ENCODE measurements at regions not wholly inside any gene's neighbourhood (a gene's known extent, or its start where the extent isn't known, plus 50 kb on each side); places are given as distances from the start of the nearest gene placed in this dataset.

DNA sequence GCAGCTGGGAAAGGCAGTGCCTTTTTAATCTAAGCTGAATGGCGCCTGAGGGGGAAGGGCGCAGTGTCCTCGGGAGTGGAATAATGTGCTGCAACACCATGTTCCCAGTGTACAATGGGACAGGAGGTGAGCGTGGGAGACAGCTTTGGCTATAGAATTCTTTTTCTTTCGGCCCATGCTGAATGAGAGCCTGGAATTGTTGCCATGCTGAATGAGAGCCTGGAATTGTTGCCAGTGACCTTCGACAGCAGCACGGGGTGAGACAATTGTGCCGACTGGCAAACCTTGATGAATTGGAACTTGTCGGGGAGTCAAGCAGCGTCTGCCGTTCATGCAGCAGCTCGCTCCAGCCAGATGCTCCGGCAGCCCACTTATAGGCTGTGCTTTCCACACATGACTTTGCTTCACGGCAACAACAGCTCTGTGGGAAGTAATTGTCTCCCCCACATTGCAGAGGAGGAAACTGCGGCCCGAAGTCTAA is 141.4 kb upstream of the E2F8 start:
- TF ChIP-seq, protein P1, sequence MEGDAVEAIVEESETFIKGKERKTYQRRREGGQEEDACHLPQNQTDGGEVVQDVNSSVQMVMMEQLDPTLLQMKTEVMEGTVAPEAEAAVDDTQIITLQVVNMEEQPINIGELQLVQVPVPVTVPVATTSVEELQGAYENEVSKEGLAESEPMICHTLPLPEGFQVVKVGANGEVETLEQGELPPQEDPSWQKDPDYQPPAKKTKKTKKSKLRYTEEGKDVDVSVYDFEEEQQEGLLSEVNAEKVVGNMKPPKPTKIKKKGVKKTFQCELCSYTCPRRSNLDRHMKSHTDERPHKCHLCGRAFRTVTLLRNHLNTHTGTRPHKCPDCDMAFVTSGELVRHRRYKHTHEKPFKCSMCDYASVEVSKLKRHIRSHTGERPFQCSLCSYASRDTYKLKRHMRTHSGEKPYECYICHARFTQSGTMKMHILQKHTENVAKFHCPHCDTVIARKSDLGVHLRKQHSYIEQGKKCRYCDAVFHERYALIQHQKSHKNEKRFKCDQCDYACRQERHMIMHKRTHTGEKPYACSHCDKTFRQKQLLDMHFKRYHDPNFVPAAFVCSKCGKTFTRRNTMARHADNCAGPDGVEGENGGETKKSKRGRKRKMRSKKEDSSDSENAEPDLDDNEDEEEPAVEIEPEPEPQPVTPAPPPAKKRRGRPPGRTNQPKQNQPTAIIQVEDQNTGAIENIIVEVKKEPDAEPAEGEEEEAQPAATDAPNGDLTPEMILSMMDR (IDR thresholded peaks at IDR 0.05; ENCODE audit: insufficient read depth, low read length): no peak
- TF ChIP-seq POLR2AphosphoS5 (IDR thresholded peaks at IDR 0.05; ENCODE audit: low read depth): no peak
- TF ChIP-seq, protein P2, sequence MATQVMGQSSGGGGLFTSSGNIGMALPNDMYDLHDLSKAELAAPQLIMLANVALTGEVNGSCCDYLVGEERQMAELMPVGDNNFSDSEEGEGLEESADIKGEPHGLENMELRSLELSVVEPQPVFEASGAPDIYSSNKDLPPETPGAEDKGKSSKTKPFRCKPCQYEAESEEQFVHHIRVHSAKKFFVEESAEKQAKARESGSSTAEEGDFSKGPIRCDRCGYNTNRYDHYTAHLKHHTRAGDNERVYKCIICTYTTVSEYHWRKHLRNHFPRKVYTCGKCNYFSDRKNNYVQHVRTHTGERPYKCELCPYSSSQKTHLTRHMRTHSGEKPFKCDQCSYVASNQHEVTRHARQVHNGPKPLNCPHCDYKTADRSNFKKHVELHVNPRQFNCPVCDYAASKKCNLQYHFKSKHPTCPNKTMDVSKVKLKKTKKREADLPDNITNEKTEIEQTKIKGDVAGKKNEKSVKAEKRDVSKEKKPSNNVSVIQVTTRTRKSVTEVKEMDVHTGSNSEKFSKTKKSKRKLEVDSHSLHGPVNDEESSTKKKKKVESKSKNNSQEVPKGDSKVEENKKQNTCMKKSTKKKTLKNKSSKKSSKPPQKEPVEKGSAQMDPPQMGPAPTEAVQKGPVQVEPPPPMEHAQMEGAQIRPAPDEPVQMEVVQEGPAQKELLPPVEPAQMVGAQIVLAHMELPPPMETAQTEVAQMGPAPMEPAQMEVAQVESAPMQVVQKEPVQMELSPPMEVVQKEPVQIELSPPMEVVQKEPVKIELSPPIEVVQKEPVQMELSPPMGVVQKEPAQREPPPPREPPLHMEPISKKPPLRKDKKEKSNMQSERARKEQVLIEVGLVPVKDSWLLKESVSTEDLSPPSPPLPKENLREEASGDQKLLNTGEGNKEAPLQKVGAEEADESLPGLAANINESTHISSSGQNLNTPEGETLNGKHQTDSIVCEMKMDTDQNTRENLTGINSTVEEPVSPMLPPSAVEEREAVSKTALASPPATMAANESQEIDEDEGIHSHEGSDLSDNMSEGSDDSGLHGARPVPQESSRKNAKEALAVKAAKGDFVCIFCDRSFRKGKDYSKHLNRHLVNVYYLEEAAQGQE (IDR thresholded peaks at IDR 0.05; ENCODE audit: insufficient replicate concordance, low read depth): no peak
- TF ChIP-seq GABPA (IDR thresholded peaks at IDR 0.05; ENCODE audit: low read depth): no peak

Measured in HL-60 (cell line).